SK-N-SH (cell line): ENCODE measurements at regions not wholly inside any gene's neighbourhood (a gene's known extent, or its start where the extent isn't known, plus 50 kb on each side); places are given as distances from the start of the nearest gene placed in this dataset.

Source experiments
- GATA2 ChIP-seq: sonication (generic); formaldehyde crosslinking; IDR thresholded peaks from 2 replicates; pipeline ENCODE4 v1.5.0; 2020; ENCODE audit warnings: mild to moderate bottlenecking, missing genetic modification reagents
- NRF1 ChIP-seq: IDR thresholded peaks from 2 replicates; pipeline ENCODE4 v1.6.1; 2012; ENCODE audit warnings: low read depth, mild to moderate bottlenecking, low read length
- TF ChIP-seq, protein P1 (sequence below): fragments of 200-600 bp; sonication (generic); IDR thresholded peaks from 2 replicates; pipeline ENCODE4 v1.6.1; 2017; ENCODE audit warnings: antibody characterized with exemption, mild to moderate bottlenecking, moderate library complexity

DNA sequence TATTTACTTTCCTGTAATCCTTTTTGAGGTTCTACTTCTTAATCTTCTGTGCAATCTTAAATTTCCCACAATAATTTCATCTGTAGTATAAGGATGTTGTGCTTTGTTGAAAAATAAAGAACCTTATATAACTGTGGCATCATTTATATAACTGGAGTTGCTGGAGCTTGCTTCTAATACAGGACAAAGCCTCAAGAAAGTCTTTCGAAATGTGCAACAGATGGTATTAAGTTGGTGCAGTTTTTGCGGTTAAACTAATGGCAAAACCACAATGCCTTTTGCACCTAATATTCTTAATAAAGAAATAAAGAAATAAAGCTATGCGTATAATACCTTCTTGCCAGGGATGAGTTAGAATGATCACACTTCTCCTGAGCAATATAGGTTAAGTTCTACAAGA is 180.0 kb downstream of the KITLG start:
- TF ChIP-seq GATA2 (no peak), NRF1 (no peak)
- TF ChIP-seq, protein P1, sequence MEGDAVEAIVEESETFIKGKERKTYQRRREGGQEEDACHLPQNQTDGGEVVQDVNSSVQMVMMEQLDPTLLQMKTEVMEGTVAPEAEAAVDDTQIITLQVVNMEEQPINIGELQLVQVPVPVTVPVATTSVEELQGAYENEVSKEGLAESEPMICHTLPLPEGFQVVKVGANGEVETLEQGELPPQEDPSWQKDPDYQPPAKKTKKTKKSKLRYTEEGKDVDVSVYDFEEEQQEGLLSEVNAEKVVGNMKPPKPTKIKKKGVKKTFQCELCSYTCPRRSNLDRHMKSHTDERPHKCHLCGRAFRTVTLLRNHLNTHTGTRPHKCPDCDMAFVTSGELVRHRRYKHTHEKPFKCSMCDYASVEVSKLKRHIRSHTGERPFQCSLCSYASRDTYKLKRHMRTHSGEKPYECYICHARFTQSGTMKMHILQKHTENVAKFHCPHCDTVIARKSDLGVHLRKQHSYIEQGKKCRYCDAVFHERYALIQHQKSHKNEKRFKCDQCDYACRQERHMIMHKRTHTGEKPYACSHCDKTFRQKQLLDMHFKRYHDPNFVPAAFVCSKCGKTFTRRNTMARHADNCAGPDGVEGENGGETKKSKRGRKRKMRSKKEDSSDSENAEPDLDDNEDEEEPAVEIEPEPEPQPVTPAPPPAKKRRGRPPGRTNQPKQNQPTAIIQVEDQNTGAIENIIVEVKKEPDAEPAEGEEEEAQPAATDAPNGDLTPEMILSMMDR: no peak
